GM18868 (cell line): ENCODE measurements at regions not wholly inside any gene's neighbourhood (a gene's known extent, or its start where the extent isn't known, plus 50 kb on each side); places are given as distances from the start of the nearest gene placed in this dataset.

Source experiments
- ATAC-seq: cut with Tn5 transposase; IDR thresholded peaks from one replicate; pipeline ENCODE4 v1.9.1; 2021; ENCODE audit warnings: mild to moderate bottlenecking, moderate library complexity; ENCODE audit not compliant: unreplicated experiment

GRCh38 chr16:79748629-79749028 is 148.1 kb upstream of the MAF start:
- no peak for ATAC-seq

GRCh38 chr16:79747688-79748087 is 147.2 kb upstream of the MAF start:
- no peak for ATAC-seq

GRCh38 chr16:79740252-79740651 is 139.7 kb upstream of the MAF start:
- no peak for ATAC-seq

- ATAC-seq = no peak
Observed at GRCh38 chr16:79735271-79735670, 134.7 kb upstream of the MAF start.

- ATAC-seq = no peak
Observed at GRCh38 chr16:79734721-79735120, 134.2 kb upstream of the MAF start.

GRCh38 chr16:79728923-79729240 is 128.3 kb upstream of the MAF start:
- no peak for ATAC-seq

- ATAC-seq = no peak
Observed at GRCh38 chr16:79728048-79728922, 127.7 kb upstream of the MAF start.

- ATAC-seq = no peak
Observed at GRCh38 chr16:79726902-79727301, 126.4 kb upstream of the MAF start.

GRCh38 chr16:79725051-79725450 is 124.5 kb upstream of the MAF start:
- ATAC-seq = no peak

GRCh38 chr16:79723583-79724168 is 123.1 kb upstream of the MAF start:
- ATAC-seq = no peak

GRCh38 chr16:79721270-79721669 is 120.7 kb upstream of the MAF start:
- no peak for ATAC-seq

GRCh38 chr16:79717333-79718137 is 117.0 kb upstream of the MAF start:
- no peak for ATAC-seq

GRCh38 chr16:79716645-79717332 is 116.3 kb upstream of the MAF start:
- no peak for ATAC-seq

- no peak for ATAC-seq
Observed at GRCh38 chr16:79715061-79715460, 114.5 kb upstream of the MAF start.

GRCh38 chr16:79714440-79714839 is 113.9 kb upstream of the MAF start:
- no peak for ATAC-seq

- no peak for ATAC-seq
Observed at GRCh38 chr16:79713609-79714309, 113.2 kb upstream of the MAF start.

- no peak for ATAC-seq
Observed at GRCh38 chr16:79712276-79712675, 111.7 kb upstream of the MAF start.

GRCh38 chr16:79707876-79708275 is 107.3 kb upstream of the MAF start:
- ATAC-seq = no peak

- no peak for ATAC-seq
Observed at GRCh38 chr16:79703066-79703465, 102.5 kb upstream of the MAF start.

GRCh38 chr16:79698341-79698753 is 97.8 kb upstream of the MAF start:
- no peak for ATAC-seq
